Endothelial cell of umbilical vein (primary cell): ENCODE measurements at regions not wholly inside any gene's neighbourhood (a gene's known extent, or its start where the extent isn't known, plus 50 kb on each side); places are given as distances from the start of the nearest gene placed in this dataset.

Experiments used
- BruUV-seq: library from RNA; stranded (reverse); fragments of 400-500 nt; replicated peaks from 2 replicates; lab custom pipeline; 2021; lab: Mats Ljungman, UMichigan
- CTCF ChIA-PET: fragments of 300-600, 350-600 bp; sonication (Branson Sonifier 250); formaldehyde crosslinking; loops from one replicate; lab custom pipeline; 2021; ENCODE audit warnings: antibody characterized with exemption, inconsistent platforms; lab: Charles Lee
- POLR2A ChIA-PET: fragments of 300-600, 350-600 bp; sonication (Branson Sonifier 250); formaldehyde crosslinking; loops from one replicate; lab custom pipeline; 2021; ENCODE audit warnings: antibody characterized with exemption, inconsistent platforms; lab: Charles Lee
- DNase-seq: peaks from one replicate; pipeline ENCODE4 v3.0.0-alpha.2; 2011; ENCODE audit warnings: low read depth, low spot score
- FAIRE-seq: peaks from 2 replicates; lab custom pipeline; 2011; peaks lifted over from hg19 to GRCh38; lab: Jason Lieb, UNC
- H2AFZ ChIP-seq: 2 replicates; pipeline ENCODE4 v1.6.0; 2012; ENCODE audit warnings: low read depth, low read length, control low read depth, inconsistent platforms
- H3K27ac ChIP-seq: 2 replicates; pipeline ENCODE4 v1.5.1; 2011; ENCODE audit warnings: low read depth, mild to moderate bottlenecking, control low read depth, low read length, moderate library complexity; ENCODE audit not compliant: insufficient read depth
- H3K27me3 ChIP-seq, 2 experiments: 2 replicates each; pipeline versions ENCODE4 v1.6.0 to v1.6.1; 2011; ENCODE audit warnings: low read length in 2 of 2, mixed read lengths in 1 of 2; ENCODE audit not compliant: control insufficient read depth in 2 of 2, insufficient read depth in 2 of 2
- H3K36me3 ChIP-seq, 2 experiments: 2 replicates in 1 of 2; 3 replicates in 1 of 2; pipeline ENCODE4 v1.5.1; 2011; ENCODE audit warnings: low read length in 2 of 2, mild to moderate bottlenecking in 1 of 2, moderate library complexity in 1 of 2; ENCODE audit not compliant: control insufficient read depth in 2 of 2, insufficient read depth in 2 of 2; ENCODE audit errors: extremely low read depth in 1 of 2
- H3K4me1 ChIP-seq: 3 replicates; pipeline ENCODE4 v1.5.1; 2011; ENCODE audit warnings: mild to moderate bottlenecking, low read length; ENCODE audit not compliant: control insufficient read depth, insufficient read depth; ENCODE audit errors: extremely low read depth
- H3K4me2 ChIP-seq: 2 replicates; pipeline ENCODE4 v1.6.1; 2011; ENCODE audit warnings: low read length, control low read depth, mixed read lengths; ENCODE audit not compliant: insufficient read depth
- H3K4me3 ChIP-seq, 3 experiments: fragments of 200-600 bp in 1 of 3; sonication (generic), shearing (Covaris generic) in 1 of 3; replicated peaks in 1 of 3; 2 replicates each; pipeline ENCODE4 v1.5.1; 2011 to 2016; ENCODE audit warnings: control low read depth in 3 of 3, low read length in 3 of 3, mild to moderate bottlenecking in 2 of 3, inconsistent platforms in 1 of 3, low read depth in 1 of 3, moderate library complexity in 1 of 3; ENCODE audit not compliant: insufficient read depth in 1 of 3
- H3K79me2 ChIP-seq: 2 replicates; pipeline ENCODE4 v1.6.0; 2012; ENCODE audit warnings: low read length, inconsistent platforms; ENCODE audit not compliant: control insufficient read depth, insufficient read depth
- H3K9ac ChIP-seq: replicated peaks from 2 replicates; pipeline ENCODE3; 2011; ENCODE audit warnings: low read length, control low read depth; ENCODE audit not compliant: insufficient read depth; ENCODE audit errors: extremely low read depth
- H3K9me1 ChIP-seq: replicated peaks from 3 replicates; pipeline ENCODE4 v1.6.0; 2011; ENCODE audit warnings: mild to moderate bottlenecking, low read length; ENCODE audit not compliant: control insufficient read depth, insufficient read depth; ENCODE audit errors: extremely low read depth
- H3K9me3 ChIP-seq: replicated peaks from 2 replicates; pipeline ENCODE4 v1.5.1; 2012; ENCODE audit warnings: low read length, inconsistent platforms; ENCODE audit not compliant: control insufficient read depth, insufficient read depth
- H4K20me1 ChIP-seq: replicated peaks from 2 replicates; pipeline ENCODE3; 2011; ENCODE audit warnings: mild to moderate bottlenecking, low read length; ENCODE audit not compliant: control insufficient read depth, insufficient read depth; ENCODE audit errors: extremely low read depth
- CTCF ChIP-seq, 2 donors: IDR thresholded peaks; 1 replicate in 1 of 2; 2 replicates in 1 of 2; pipeline ENCODE4 v1.5.1; 2011; ENCODE audit warnings: low read length in 2 of 2, mild to moderate bottlenecking in 2 of 2, moderate library complexity in 2 of 2, control low read depth in 1 of 2, inconsistent platforms in 1 of 2, low read depth in 1 of 2; ENCODE audit not compliant: insufficient read depth in 1 of 2; ENCODE audit errors: extremely low read depth in 1 of 2
- EZH2 ChIP-seq: IDR thresholded peaks from 2 replicates; pipeline ENCODE4 v1.6.1; 2012; ENCODE audit warnings: borderline replicate concordance, low read depth, mild to moderate bottlenecking, moderate library complexity, low read length, inconsistent platforms; ENCODE audit not compliant: severe bottlenecking
- FOS ChIP-seq: IDR thresholded peaks from 2 replicates; pipeline ENCODE4 v1.6.1; 2011; ENCODE audit warnings: mild to moderate bottlenecking, low read length, moderate library complexity, borderline replicate concordance; ENCODE audit not compliant: insufficient read depth
- GATA2 ChIP-seq: IDR thresholded peaks from 2 replicates; pipeline ENCODE4 v1.7.0; 2011; ENCODE audit warnings: low read depth, mild to moderate bottlenecking, moderate library complexity, mixed read lengths, low read length; ENCODE audit not compliant: insufficient read length, insufficient read depth
- JUN ChIP-seq: IDR thresholded peaks from 2 replicates; pipeline ENCODE4 v1.6.1; 2011; ENCODE audit warnings: borderline replicate concordance, low read depth; ENCODE audit not compliant: insufficient read length, insufficient read depth
- MAX ChIP-seq: IDR thresholded peaks from 2 replicates; pipeline ENCODE4 v1.6.1; 2011; ENCODE audit not compliant: insufficient read depth, insufficient read length
- MYC ChIP-seq: IDR thresholded peaks from one replicate; pipeline ENCODE4 v1.6.1; 2011; ENCODE audit warnings: mild to moderate bottlenecking, low read depth, low read length
- POLR2A ChIP-seq: IDR thresholded peaks from 2 replicates; pipeline ENCODE4 v1.6.1; 2012; ENCODE audit warnings: low read depth, mild to moderate bottlenecking, control low read depth, low read length
- POLR2AphosphoS5 ChIP-seq: IDR thresholded peaks from 2 replicates; pipeline ENCODE4 v1.6.1; 2012; ENCODE audit warnings: low read depth, mild to moderate bottlenecking, control low read depth, low read length, moderate library complexity; ENCODE audit not compliant: insufficient read depth
- dilution Hi-C: fragments of 300-500 bp; cut with MboI; formaldehyde crosslinking; loops from one replicate; pipeline ENCODE4 v1.15.0; 2019; ENCODE audit warnings: low sequenced_read_pairs; ENCODE audit not compliant: extremely low pct_ligation_motif_present
- intact Hi-C: fragments of 100-400 bp; cut with micrococcal nuclease; formaldehyde crosslinking; loops from one replicate; pipeline ENCODE4 v1.10.0; 2022

GRCh38 chr6:81128671-81129070 lies 623.8 kb downstream of the TENT5A start:
- H2AFZ ChIP-seq, result no peak overlapping the region
- no TSS peak for BruUV-seq
- H3K9me3 ChIP-seq, result no peaks in the 10 kb centered on the region
- DNase-seq (no peak), FAIRE-seq (no peak)
- no peaks in the 10 kb centered on the region for H3K36me3 ChIP-seq
- CTCF ChIA-PET, result no interaction called here
- TF ChIP-seq EZH2 (no peak), JUN (no peak), MAX (no peak), GATA2 (no peak), FOS (no peak), CTCF (IDR thresholded peaks at IDR 0.05; ENCODE audit: extremely low read depth in 1 of 2, insufficient read depth in 1 of 2, low read depth in 1 of 2, low read length in 2 of 2) (no peak), POLR2AphosphoS5 (no peak), MYC (no peak), POLR2A (no peak)
- no peaks in the 10 kb centered on the region for H3K4me1 ChIP-seq
- intact Hi-C loops, result no loop called here
- H3K9me1 ChIP-seq, result no peaks in the 10 kb centered on the region
- POLR2A ChIA-PET, result no interaction called here
- H3K9ac ChIP-seq, result no peak overlapping the region
- no peak overlapping the region for H3K4me2 ChIP-seq
- no peak overlapping the region for H3K4me3 ChIP-seq
- H3K79me2 ChIP-seq, result no peaks in the 10 kb centered on the region
- H3K27me3 ChIP-seq, result no peaks in the 10 kb centered on the region
- dilution Hi-C loops, result no loop called here
- H4K20me1 ChIP-seq, result no peaks in the 10 kb centered on the region
- H3K27ac ChIP-seq, result no peak overlapping the region
